ENCODE measurements at regions not wholly inside any gene's neighbourhood (a gene's known extent, or its start where the extent isn't known, plus 50 kb on each side); places are given as distances from the start of the nearest gene placed in this dataset.

GRCh38 chr16:13437413-13437795 lies 482.6 kb upstream of the ERCC4 start:
- TF ChIP-seq CTCF (IDR thresholded peaks at IDR 0.05; ENCODE audit: poor library complexity) = no peak
- no peak for TF ChIP-seq EZH2 (IDR thresholded peaks at IDR 0.05; ENCODE audit: borderline replicate concordance)
- TF ChIP-seq EZH2phosphoT487 (IDR thresholded peaks at IDR 0.05; ENCODE audit: low read depth, severe bottlenecking, unreplicated experiment) = no peak

Measured in hepatocyte (in vitro differentiated cells).